ENCODE measurements at regions not wholly inside any gene's neighbourhood (a gene's known extent, or its start where the extent isn't known, plus 50 kb on each side); places are given as distances from the start of the nearest gene placed in this dataset.

DNA sequence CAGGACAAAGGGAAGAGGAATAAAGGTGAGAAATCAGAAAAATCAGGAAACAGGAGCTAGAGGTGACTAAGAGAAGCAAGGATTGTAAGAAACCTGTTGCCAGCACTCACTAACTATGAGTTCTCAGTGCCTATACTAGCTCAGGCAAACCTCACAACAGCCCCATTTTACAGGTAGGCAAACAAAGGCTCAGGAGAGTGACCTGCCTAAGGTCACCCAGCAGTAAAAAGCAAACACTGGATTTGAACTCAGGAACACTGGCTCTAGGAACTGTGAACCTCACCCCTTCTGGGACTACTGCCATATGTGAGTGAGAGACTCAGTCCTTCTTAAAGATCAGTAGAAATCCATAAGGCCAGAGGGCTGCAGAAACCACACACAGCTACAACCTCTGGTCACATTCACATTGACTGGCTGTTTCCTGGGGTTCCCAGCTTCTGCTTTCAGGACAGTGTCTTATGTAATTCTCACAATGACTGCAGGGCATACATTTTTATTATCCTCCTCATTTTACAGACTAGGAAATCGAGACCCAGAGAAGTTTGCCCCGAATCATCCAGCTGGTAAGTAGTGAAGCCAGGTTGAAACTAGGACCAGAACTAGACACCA, 80.7 kb upstream of the MAFB start:
- DNase-seq (ENCODE audit: low read depth, low spot score) = no peak

- no peak for DNase-seq (ENCODE audit: low read depth, low spot score)
Observed at GRCh38 chr20:40770564-40771307, 81.7 kb upstream of the MAFB start.

DNA sequence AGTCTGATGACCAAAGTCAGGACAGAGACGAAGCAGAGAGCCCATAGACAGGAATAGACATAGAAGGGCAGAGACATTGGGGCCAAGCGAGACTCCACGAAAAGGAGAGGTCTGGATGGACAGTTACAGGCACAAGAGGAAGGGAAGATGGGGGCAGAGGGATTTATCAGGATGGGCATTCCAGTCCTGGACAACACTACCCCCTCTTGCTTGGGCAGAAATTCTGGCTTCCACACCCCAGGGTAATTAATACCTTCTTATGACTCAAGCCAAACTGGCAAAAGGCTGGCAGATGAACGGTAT, 82.2 kb upstream of the MAFB start:
- no peak for DNase-seq (ENCODE audit: low read depth, low spot score)

- DNase-seq (ENCODE audit: low read depth, low spot score) = no peak
Observed at GRCh38 chr20:40771848-40772511, 82.9 kb upstream of the MAFB start.

DNA sequence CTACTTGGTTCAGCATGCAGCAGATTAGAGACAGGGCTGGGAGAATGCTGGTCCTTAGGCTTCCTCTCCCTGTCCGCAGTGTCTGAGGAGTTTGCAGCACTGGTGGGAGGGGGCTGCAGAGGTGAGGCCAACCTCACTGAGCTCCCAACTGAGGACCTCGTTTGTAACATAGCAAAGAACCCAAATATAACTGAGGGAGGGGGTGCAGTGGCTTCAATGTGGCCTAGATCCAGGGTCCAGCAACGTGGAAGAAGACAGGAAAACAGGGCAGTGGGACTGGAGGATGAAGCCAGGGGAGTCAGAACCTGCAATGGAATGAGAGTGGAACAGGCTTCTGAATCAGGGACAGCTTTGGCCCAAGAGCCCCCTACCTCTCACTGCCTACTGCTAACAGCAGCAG, 84.3 kb upstream of the MAFB start:
- DNase-seq (ENCODE audit: low read depth, low spot score) = no peak

DNA sequence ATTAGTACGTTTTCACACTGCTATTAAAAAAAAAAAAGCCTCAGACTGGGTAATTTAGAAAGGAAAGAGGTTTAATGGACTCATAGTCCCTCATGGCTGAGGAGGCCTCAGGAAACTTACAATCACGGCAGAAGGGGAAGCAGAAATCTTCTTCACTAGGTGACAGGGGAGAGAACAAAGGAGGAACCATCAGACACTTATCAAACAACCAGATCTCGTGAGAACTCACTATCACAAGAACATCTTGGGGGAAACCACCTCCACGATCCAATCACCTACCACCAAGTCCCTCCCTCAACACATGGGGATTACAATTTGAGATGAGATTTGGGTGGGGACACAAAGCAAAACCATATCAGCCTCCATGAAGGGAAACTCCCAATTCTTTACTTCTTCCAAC, 85.2 kb upstream of the MAFB start:
- DNase-seq (ENCODE audit: low read depth, low spot score) = no peak

DNA sequence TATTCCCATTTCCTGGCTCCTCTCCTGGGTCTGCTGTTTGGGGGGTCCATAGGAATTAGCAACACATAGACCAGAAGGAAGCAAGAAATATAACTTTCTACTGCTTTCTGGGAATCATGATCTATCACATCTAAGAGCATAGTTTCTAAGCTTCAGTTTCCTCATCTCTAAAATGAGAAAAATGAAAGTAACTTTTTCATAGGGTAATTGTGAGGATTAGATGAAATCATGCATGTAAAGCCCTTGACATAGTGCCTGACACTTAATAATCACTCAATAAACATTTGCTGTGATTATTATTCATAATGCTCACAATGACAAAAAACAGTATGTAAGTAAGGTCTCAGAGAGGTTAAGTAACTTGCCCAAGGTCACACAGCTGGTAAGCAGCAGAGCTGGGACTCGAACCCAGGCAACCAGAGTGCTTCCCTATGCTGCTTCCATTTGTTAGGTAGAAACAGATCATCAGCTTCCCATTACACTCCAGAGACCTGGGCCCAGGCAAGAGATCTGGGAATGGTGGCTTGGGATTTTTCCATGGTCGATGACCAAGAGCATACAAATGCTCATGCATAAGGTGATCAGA, 86.6 kb upstream of the MAFB start:
- DNase-seq (ENCODE audit: low read depth, low spot score) = no peak

GRCh38 chr20:40776466-40777457, 87.7 kb upstream of the MAFB start:
- no peak for DNase-seq (ENCODE audit: low read depth, low spot score)

DNA sequence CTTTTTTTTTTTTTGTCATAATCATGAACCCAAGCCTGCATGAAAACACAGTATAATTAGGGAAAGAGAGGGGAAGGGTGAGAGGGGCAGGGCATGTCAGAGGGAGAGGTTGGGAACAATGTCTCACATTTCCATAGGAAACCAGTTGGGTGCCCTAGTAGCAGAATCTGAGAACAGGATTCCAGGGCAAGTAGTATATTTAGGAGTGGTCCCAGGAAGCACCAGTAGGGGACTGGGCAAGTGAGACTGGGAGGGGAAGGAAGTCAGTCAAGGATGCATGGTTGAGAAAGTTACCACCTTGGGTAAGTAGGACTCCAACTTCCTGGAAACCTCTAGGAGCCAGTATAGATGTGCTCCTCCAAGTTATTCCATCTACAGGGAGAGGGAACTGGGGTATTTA, 88.6 kb upstream of the MAFB start:
- DNase-seq (ENCODE audit: low read depth, low spot score) = no peak

GRCh38 chr20:40778894-40779496, 90.0 kb upstream of the MAFB start:
- no peak for DNase-seq (ENCODE audit: low read depth, low spot score)

DNA sequence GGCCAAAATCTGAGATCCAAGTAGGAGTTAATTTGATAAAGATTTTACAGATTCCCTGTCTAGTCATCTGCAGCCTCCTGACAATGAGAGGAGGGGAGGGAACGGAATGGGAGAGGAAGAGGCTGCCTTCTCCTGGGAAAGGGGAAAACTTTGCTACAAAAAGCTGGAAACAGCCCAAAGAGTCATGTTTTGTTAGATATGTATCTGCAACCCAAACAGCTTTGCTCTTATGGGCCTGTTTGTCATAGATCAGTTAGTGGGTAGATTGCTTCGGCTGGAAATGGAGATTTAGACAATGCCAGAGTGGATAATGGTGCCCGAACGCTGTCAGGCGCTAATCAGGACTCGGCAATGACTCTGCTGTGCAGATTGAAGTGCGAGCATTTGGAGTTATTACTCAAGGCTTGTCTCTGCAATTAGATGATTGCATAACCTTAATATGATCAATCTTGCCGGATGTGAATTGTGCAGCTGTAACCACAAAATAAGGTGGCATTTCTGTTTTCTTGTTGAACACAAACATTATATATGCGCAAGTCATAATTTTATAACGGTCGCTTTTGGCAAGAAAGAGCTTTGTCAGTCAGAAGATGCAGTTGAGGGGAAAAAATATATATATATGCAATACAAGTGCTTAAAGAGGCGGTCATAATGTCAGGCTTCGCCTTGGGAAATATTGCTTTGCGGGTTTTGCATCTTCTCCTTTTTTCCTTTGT, 92.4 kb upstream of the MAFB start:
- DNase-seq (ENCODE audit: low read depth, low spot score) = no peak

- no peak for DNase-seq (ENCODE audit: low read depth, low spot score)
Observed at GRCh38 chr20:40782043-40782368, 93.0 kb upstream of the MAFB start.

GRCh38 chr20:40785346-40785745, 96.3 kb upstream of the MAFB start:
- no peak for DNase-seq (ENCODE audit: low read depth, low spot score)

- DNase-seq (ENCODE audit: low read depth, low spot score) = no peak
Observed at GRCh38 chr20:40786336-40786735, 97.3 kb upstream of the MAFB start.

DNA sequence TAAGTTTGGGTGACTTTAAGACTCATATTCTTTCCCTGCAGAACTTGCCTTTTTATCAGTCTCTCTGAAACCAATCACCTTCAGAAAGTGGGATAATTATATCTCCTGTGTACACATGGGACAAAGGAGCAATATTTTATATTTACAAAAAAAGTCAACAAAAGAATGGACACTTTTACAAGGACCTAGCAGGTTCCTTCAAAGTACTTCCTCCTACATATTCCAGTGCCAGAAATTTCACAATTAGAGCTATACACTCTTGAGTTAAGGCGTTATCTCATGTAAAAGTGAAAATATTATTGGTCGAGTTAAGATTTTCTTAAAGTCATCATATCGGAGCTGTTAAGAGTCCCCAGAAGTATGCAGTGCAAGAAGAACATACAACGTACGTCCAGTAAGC, 98.9 kb upstream of the MAFB start:
- DNase-seq (ENCODE audit: low read depth, low spot score) = no peak

DNA sequence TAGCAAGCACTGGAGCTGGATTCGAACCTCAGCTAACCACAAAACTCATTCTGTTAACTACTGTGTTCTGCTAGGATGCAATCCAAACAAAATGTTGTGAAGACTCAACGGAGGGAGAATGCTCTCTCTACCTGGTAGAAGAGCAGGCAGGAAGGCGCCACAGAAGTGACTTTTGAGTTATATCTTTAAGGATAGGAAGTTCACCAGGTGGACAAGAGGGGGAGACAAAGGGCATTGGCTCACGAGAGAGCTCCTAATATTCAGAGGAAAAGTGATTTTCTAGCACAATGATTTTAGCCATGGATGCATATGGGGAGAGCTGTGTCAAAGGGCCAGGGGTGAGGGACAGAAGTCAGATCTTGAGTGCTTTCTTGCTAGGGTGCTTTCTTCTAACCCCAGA, 108.4 kb upstream of the MAFB start:
- DNase-seq (ENCODE audit: low read depth, low spot score) = no peak

GRCh38 chr20:40798066-40798465, 109.0 kb upstream of the MAFB start:
- DNase-seq (ENCODE audit: low read depth, low spot score) = no peak

- no peak for DNase-seq (ENCODE audit: low read depth, low spot score)
Observed at GRCh38 chr20:40802886-40803285, 113.8 kb upstream of the MAFB start.

DNA sequence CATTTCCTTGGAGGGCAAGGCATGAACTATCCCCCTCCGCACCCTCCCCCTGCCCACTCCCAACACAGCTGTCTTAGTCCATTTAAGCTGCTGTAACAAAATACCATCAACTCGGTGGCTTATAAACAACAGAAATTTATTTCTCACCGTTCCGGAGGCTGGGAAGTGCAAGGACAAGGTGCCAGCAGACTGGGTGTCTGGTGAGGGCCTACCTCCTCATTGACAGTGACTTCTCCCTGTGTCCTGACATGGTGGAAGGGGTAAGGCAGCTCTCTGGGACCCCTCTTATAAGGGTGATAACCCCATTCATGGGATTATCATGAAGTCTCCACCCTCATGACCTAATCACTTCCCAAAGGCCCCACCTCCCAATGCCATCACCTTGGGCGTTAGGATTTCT, 114.3 kb upstream of the MAFB start:
- DNase-seq (ENCODE audit: low read depth, low spot score) = no peak

GRCh38 chr20:40805592-40805991, 116.6 kb upstream of the MAFB start:
- no peak for DNase-seq (ENCODE audit: low read depth, low spot score)

Data from activated CD4-positive, CD25-positive, alpha-beta regulatory T cell treated with anti-CD3 and anti-CD28 coated beads, Interleukin-2, amount 50 U/mL, for 16 hours (primary cell).